ENCODE measurements at regions not wholly inside any gene's neighbourhood (a gene's known extent, or its start where the extent isn't known, plus 50 kb on each side); places are given as distances from the start of the nearest gene placed in this dataset.

DNA sequence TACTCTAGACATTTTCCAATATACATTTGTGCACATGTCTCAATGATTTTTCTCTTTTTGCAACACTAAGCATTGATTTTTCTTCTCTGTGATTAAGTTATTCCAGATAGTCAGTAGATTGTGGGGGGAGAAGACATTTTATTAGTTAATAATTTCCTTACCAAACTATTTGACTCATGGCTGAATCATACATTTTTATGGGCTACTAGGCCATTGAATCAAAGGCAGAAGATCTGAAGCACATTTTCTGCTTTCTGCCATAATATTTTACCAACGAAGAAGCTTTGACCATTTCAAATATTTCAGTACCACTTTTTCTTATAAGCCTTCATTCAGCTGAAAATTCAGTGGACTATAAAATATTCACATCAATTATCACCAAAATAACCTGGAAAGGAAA is 175.6 kb downstream of the IRX2 start:
- DNase-seq (ENCODE audit: low spot score in 2 of 2) = no peak
- H3K27ac ChIP-seq = no peak overlapping the region
- WGBS = 48% methylated on average over 1 of the region's 1 CpG

DNA sequence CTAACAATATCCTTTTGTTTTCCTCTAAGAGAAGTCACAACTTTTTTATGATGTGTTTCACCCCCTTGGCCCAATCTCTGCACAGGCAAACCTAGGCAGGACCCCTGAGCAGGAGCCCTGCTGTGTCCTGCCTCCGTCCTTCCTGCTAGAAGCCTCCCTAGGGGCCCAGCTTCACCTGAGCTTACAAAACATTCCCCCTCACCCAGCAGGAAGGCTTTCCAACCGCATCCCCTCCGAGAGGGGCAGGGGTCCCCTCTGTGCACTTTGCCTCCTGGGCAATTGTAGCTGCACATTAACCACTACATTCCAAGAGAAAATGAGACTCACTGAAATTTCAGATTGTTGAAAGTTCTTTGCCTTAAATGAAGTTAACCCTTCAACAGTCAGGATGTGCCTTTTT is 176.2 kb downstream of the IRX2 start:
- H3K36me3 ChIP-seq = no peaks in the 10 kb centered on the region
- TF ChIP-seq POLR2A (IDR thresholded peaks at IDR 0.05) (no peak), EP300 (IDR thresholded peaks at IDR 0.05) (no peak), POLR2AphosphoS5 (IDR thresholded peaks at IDR 0.05) (no peak)
- TF ChIP-seq, protein P1, sequence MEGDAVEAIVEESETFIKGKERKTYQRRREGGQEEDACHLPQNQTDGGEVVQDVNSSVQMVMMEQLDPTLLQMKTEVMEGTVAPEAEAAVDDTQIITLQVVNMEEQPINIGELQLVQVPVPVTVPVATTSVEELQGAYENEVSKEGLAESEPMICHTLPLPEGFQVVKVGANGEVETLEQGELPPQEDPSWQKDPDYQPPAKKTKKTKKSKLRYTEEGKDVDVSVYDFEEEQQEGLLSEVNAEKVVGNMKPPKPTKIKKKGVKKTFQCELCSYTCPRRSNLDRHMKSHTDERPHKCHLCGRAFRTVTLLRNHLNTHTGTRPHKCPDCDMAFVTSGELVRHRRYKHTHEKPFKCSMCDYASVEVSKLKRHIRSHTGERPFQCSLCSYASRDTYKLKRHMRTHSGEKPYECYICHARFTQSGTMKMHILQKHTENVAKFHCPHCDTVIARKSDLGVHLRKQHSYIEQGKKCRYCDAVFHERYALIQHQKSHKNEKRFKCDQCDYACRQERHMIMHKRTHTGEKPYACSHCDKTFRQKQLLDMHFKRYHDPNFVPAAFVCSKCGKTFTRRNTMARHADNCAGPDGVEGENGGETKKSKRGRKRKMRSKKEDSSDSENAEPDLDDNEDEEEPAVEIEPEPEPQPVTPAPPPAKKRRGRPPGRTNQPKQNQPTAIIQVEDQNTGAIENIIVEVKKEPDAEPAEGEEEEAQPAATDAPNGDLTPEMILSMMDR (IDR thresholded peaks at IDR 0.05) = no peak
- H3K4me3 ChIP-seq = no peak overlapping the region
- H3K4me1 ChIP-seq = no peaks in the 10 kb centered on the region
- H3K27ac ChIP-seq = no peak overlapping the region
- H3K9me3 ChIP-seq = no peaks in the 10 kb centered on the region
- no peaks in the 10 kb centered on the region for H3K27me3 ChIP-seq
- 58% methylated on average over 3 of the region's 3 CpGs for WGBS
- DNase-seq (ENCODE audit: low spot score in 2 of 2) = no peak

More for the DNA sequence above, 175.6 kb downstream of the IRX2 start:
- no peaks in the 10 kb centered on the region for H3K27me3 ChIP-seq
- no peak overlapping the region for H3K4me3 ChIP-seq
- H3K36me3 ChIP-seq = no peaks in the 10 kb centered on the region
- H3K9me3 ChIP-seq = no peaks in the 10 kb centered on the region
- TF ChIP-seq, protein P1 (IDR thresholded peaks at IDR 0.05) = no peak
- TF ChIP-seq EP300 (IDR thresholded peaks at IDR 0.05) = no peak
- TF ChIP-seq POLR2A (IDR thresholded peaks at IDR 0.05) = no peak
- H3K4me1 ChIP-seq = no peaks in the 10 kb centered on the region

DNA sequence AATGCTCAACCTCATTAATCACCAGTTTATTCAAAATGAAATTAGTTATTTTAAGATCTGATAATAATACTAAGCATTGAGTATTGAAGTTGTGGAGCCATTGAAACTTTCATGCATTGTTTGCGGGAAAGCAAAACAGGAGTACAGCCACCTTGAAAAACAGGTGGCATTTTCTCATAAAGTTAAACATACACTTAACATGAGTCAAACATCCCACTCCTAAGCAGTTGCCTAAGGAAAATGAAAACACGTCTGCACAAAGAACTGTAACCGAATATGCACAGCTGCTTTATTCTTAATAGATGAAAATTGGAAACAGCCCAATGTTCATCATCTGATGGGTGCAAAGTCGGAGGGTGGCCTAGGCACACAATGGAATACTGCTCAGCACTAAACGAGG is 177.3 kb downstream of the IRX2 start:
- DNase-seq (ENCODE audit: low spot score in 2 of 2) = no peak
- H3K9me3 ChIP-seq = no peaks in the 10 kb centered on the region
- H3K4me1 ChIP-seq = no peaks in the 10 kb centered on the region
- 52% methylated on average over 5 of the region's 5 CpGs for WGBS
- H3K4me3 ChIP-seq = no peak overlapping the region
- H3K27me3 ChIP-seq = peaks cover 9% of the 10 kb centered on the region
- no peak overlapping the region for H3K27ac ChIP-seq
- TF ChIP-seq POLR2A (IDR thresholded peaks at IDR 0.05) (no peak), EP300 (IDR thresholded peaks at IDR 0.05) (no peak), POLR2AphosphoS5 (IDR thresholded peaks at IDR 0.05) (no peak)
- TF ChIP-seq, protein P1 (IDR thresholded peaks at IDR 0.05) = no peak
- no peaks in the 10 kb centered on the region for H3K36me3 ChIP-seq

DNA sequence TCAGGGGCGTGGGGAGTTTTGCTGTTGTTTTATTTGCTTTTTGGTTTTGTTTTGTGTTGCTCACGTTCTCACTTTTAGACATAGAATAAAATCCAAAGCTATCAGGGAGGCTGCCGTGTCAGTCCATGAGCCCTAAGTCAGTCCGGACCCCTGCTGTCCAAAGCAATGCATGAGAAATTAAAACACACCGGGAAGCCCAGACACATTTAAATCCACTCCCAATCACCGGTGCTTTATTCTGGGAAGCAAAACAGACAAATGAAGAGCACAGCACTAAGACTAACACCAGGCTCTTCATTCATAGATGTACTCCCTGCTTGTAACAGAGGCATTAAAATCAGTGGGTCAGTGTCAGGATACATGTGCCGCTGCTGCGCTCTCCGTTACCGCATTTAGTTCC is 180.9 kb downstream of the IRX2 start:
- H3K27ac ChIP-seq = no peak overlapping the region
- TF ChIP-seq, protein P1 (IDR thresholded peaks at IDR 0.05) = no peak
- no peak for TF ChIP-seq POLR2AphosphoS5 (IDR thresholded peaks at IDR 0.05)
- TF ChIP-seq EP300 (IDR thresholded peaks at IDR 0.05) = no peak
- no peak for TF ChIP-seq POLR2A (IDR thresholded peaks at IDR 0.05)
- no peak overlapping the region for H3K4me3 ChIP-seq
- DNase-seq (ENCODE audit: low spot score in 2 of 2) = no peak
- peaks cover 13% of the 10 kb centered on the region for H3K27me3 ChIP-seq
- WGBS = 80% methylated on average over 10 of the region's 10 CpGs
- no peaks in the 10 kb centered on the region for H3K4me1 ChIP-seq
- no peaks in the 10 kb centered on the region for H3K9me3 ChIP-seq
- H3K36me3 ChIP-seq = no peaks in the 10 kb centered on the region

DNA sequence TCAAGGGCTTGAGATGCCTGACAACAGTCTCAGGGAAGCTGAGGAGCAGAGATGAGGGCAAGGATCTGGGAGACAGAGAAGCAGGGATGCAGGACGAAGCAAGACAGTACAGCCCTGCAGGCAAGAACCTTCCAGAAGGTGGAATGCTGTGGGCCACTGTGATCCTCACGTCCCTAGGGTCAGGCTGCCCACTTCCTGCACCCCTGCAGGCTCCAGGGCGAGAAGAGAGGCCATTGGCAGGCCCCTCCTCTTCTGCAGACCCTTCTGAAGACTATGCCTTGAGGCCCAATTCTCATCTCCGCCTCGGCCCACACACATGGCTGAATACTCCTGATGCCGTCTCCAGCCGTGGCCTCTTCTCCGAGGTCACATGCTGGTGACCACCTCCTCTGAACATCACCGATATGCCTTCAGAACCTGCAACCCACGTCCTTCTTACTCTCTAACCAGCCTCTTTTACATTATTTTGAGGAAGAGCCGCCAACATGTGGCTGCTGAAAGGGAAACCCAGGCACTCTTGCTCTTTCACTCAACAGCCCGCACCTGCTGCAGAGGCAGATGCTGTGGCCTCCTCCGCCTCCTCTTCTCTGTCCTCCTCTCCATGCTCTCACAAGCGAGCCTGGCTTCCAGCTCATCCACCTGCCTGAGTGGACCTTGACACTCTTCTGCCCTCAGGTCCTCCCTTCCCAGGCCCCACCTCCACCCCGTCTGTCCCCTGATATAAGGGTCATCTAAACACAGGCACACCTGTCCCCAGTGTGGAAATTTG is 181.5 kb downstream of the IRX2 start:
- no peaks in the 10 kb centered on the region for H3K9me3 ChIP-seq
- no peak overlapping the region for H3K4me3 ChIP-seq
- 93% methylated on average over 15 of the region's 15 CpGs for WGBS
- H3K4me1 ChIP-seq = no peaks in the 10 kb centered on the region
- DNase-seq (ENCODE audit: low spot score in 2 of 2) = peak in 1 of 2 donors; percentile 71
- H3K36me3 ChIP-seq = no peaks in the 10 kb centered on the region
- H3K27ac ChIP-seq = no peak overlapping the region
- no peak for TF ChIP-seq EP300 (IDR thresholded peaks at IDR 0.05)
- no peak for TF ChIP-seq POLR2A (IDR thresholded peaks at IDR 0.05)
- TF ChIP-seq, protein P1 (IDR thresholded peaks at IDR 0.05) = no peak
- TF ChIP-seq POLR2AphosphoS5 (IDR thresholded peaks at IDR 0.05) = no peak
- H3K27me3 ChIP-seq = peaks cover 13% of the 10 kb centered on the region

Measured in suprapubic skin (tissue), 4 donors.